HG03103 (cell line): ENCODE measurements at regions not wholly inside any gene's neighbourhood (a gene's known extent, or its start where the extent isn't known, plus 50 kb on each side); places are given as distances from the start of the nearest gene placed in this dataset.
"Not testable (repeated sequence)": the region's sequence is repeated elsewhere in the genome, so short reads cannot be mapped to it uniquely, and the experiment has no call there.

Experiments
- ATAC-seq: cut with Tn5 transposase; IDR thresholded peaks from one replicate; pipeline ENCODE4 v1.9.1; 2021; ENCODE audit warnings: low read depth; ENCODE audit not compliant: unreplicated experiment

- ATAC-seq, result no peak
Observed at GRCh38 chr5:9818340-9818845, 188.2 kb upstream of the TAS2R1 start.

DNA sequence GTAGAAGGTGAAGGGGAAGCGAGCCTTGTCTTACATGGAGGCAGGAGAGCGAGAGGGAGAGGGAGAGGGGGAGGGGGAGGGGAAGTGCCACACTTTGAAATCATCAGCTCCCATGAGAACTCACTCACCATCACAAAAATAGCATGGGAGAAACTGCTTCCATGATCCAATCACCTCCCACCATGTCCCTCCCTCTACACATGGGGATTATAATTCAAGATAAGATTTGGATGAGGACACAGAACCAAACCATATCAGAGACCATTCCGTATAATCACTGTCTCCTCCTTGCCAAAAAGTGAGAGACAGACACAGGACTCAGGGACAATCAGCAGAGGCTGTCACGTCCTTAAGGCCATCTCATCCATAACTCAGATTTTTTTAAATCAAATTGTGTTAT, 187.7 kb upstream of the TAS2R1 start:
- ATAC-seq, result no peak

DNA sequence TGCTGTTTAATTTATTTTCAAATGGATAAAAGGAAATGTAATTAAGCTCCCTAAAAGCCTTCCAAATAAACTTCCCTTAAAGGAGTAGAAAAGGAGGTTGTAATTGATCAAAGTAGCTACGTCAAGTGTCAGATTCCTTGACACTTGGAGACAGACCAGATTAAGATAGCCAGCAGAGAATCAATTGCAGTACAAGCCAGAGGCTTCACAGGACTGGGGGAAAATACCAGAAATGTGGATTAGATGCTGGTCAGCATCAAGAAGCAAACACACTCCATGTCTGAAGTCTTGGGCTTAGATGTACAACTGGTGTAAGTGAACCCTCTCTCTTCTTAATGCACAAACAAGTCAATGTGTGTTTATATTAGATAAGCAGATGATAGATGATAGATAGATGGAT, 184.9 kb upstream of the TAS2R1 start:
- no peak for ATAC-seq

DNA sequence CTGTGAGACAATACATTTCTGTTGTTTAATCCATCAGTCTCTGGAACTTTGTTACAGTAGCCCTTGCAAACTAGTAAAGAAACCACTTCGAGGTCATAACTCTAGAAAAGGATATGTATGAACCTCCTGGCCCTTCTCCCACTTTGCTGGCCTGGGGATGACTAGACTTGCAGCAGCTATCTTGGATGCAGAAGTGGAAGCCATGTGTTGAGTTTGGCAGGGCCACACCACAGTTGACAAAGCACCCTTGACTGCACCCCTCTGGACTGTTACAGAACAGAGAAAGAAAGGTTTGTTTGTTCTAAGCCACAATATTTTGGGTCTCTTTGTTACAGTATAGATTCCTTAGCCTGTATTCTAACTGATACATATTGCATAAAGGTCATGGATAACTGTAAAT, 183.2 kb upstream of the TAS2R1 start:
- no peak for ATAC-seq

- not testable (repeated sequence) for ATAC-seq
Observed at GRCh38 chr5:9807366-9807765, 177.2 kb upstream of the TAS2R1 start.

GRCh38 chr5:9801908-9802307, 171.8 kb upstream of the TAS2R1 start:
- ATAC-seq, result no peak

DNA sequence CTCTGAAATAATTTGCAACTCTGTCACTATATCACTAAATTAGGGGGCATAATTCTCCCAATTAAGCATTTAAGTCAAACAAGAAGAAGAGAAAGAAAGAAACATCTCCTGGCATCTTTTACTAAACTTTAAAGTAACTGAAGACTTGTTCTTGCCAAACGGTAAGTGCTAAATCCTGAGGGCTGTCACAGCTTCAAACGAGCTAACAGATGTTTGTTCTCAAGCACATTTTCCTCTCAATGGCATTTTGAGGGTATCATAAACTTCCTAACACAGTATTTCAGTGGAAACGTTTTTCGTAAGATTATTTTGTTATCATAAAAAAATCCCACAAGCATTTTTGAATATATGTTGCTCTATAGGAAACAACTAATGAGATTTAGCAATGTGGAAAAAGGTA, 169.5 kb upstream of the TAS2R1 start:
- ATAC-seq, result no peak

DNA sequence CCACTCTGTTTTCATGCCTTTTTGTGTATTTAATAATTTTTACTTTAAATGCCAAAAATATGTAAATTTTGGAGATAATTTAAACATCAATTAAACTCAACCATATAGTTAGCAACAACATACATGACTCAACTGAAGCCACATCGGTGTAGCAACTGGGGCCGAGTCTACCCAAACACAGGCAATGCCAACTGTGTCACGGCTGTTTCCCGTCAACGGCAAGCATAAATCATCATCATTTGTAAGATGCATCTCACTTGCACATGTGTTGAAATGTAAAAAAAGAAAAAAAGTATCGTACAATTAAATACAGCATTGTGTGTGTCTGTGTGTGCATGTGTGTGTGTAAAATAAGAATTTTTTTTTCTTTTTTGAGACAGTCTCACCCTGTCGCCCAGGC, 160.1 kb upstream of the TAS2R1 start:
- ATAC-seq, result no peak

- no peak for ATAC-seq
Observed at GRCh38 chr5:9789777-9790176, 159.6 kb upstream of the TAS2R1 start.

DNA sequence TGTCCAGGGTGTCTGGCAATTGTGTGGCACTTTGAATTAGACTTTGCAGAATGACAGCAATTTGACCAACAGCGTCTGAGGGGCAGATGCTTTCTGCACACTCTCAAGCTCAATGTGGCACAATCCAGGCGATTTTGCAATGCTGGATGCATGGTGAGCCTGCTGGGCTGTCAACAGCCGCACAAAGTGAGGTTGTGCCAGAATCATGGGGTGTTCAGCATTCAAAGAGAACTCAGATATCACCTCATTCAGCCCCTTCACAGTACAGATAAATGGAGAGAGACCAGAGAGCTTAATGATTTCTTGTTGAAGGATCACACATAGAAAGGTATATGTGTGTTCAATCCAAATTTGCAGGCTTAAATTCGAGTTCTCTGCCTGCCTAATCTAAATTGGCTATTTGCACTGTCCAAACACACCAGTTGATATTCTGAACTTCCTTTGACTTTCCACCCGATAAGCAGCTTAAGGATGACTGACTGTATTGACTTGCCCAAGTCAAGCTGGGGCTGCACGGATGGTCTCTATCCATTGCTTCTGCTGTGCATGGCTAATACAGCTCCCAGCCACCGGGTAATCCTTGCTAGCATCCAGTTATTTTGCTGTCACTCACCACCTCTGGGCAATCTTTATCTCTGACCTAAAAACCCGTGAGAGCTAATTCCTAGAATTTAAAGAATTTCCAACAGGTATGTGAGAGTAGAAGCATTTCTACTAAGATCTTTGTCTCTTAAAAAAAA, 157.9 kb upstream of the TAS2R1 start:
- ATAC-seq, result no peak

- no peak for ATAC-seq
Observed at GRCh38 chr5:9786380-9787360, 156.5 kb upstream of the TAS2R1 start.

DNA sequence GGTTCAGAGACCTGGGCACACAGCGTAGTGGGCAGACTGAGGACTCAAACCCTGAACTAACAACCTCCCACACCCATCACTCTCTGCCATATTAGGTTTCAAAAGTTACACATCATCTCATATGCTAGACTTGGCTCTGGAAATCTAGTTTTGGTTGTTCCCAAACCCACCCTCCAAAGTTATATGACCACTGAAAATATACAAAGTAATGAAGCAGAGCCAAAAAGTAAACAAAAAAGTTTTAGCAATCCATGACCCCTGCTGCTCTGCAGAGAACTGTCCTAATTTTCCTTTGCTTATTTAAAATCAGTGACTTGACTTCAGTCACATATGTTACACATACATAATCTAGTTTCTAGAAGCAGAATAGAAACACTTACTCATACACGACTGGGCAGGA, 155.6 kb upstream of the TAS2R1 start:
- no peak for ATAC-seq

GRCh38 chr5:9784231-9784630, 154.1 kb upstream of the TAS2R1 start:
- ATAC-seq, result no peak

- no peak for ATAC-seq
Observed at GRCh38 chr5:9782826-9783560, 152.8 kb upstream of the TAS2R1 start.

DNA sequence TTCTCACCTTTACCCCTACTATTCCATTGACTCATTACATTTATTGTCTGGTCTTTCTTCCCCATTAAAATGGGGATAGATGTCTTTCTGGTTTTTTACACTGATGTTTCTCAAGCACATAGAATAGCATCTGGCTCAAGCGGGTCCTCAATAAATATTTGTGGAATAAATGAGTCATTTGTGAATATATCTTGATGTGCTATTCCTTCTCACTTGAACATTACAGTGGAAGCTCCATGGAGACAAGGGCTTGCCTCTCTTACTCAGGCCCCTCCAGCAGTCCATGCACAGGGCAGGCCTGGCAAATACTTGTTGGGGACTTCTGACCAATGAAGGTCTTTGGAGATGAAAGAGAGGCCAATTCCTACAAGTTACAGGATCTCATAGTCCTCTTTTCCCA, 151.7 kb upstream of the TAS2R1 start:
- ATAC-seq, result no peak

DNA sequence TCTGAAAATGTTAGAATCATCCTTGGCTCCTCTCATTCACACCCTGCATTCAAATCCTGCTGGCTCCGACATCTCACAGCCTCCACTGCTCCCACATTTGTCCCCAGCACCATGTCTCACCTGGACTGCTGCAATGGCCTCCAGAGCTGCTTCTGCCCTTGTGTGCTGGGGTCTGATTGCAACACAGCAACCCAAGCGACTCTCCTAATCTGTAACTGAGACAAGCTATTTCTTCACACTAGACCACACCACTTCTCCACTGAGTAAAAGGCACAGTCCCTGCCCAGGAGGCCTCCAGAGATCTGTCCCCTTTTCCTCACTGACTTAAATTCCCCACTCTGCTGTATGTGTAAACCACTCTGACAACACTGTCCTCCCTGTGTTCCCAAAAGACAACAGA, 151.1 kb upstream of the TAS2R1 start:
- ATAC-seq, result no peak

- no peak for ATAC-seq
Observed at GRCh38 chr5:9780501-9780900, 150.3 kb upstream of the TAS2R1 start.

DNA sequence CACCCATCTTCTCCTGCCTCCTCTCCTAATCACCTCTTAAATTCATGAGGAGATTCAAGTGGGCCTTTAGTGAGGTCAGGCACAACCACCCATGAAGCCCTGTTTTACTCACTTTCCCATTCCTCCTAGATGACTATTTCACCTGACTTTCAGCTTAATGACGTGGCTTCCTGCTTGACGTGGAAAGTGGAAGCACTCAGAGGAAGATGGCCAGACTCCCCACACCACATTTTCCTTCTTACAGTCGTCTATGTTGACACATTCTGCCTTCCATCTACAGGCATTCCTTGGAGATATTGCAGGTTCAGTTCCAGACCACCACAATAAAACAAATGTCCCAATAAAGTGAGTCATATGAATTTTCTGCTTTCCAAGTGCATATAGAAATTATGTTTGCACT, 146.4 kb upstream of the TAS2R1 start:
- ATAC-seq, result no peak

DNA sequence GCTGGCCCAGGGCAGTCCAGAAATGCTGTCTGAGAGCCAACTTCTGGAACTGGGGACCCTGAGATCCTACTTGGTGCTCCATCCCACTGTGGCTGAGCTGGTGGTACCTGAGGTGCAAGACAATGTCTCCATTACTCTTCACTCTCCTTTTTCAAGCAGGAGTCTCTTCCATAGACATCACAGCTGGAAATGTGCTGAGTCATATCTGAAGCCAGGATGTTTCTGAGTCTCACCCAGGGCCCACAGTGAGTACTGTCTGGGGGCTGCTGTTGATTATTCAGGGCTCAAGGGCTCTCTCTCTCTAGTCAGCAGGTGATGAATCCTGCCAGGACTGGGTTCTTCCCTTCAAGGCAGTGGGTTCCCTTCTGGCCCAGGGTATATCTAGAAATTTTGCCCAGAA, 145.2 kb upstream of the TAS2R1 start:
- ATAC-seq, result no peak

GRCh38 chr5:9774472-9775079, 144.4 kb upstream of the TAS2R1 start:
- ATAC-seq, result no peak
